AG09319 (cell line): ENCODE measurements at regions not wholly inside any gene's neighbourhood (a gene's known extent, or its start where the extent isn't known, plus 50 kb on each side); places are given as distances from the start of the nearest gene placed in this dataset.
"Not testable (repeated sequence)": the region's sequence is repeated elsewhere in the genome, so short reads cannot be mapped to it uniquely, and the experiment has no call there.

Source experiments
- DNase-seq: peaks from one replicate; pipeline ENCODE4 v3.0.0-alpha.2; 2010; ENCODE audit warnings: low read depth; ENCODE audit errors: extremely low read depth
- TF ChIP-seq, protein P1 (sequence below): IDR thresholded peaks from 2 replicates; pipeline ENCODE4 v1.5.1; 2011; ENCODE audit warnings: low read depth, mild to moderate bottlenecking, inconsistent platforms, low read length, moderate library complexity

DNA sequence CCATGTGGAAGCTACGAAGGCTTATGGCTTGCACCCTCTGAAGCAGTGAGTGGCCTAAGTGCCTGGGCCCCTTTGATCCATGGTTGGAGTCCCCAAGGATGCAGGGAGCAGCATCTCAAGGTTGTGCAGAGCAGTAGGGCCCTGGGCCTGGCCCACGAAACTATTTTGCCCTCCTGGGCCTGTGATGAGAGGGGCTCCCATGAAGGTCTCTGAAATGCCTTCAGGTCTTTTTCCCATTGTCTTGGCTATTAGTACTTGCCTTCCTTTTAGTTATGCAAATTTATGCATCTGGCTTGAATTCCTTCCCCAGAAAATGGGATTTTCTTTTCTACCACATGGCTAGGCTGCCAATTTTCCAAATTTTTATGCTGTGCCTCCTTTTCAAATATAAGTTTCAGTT, 158.8 kb upstream of the MME start:
- TF ChIP-seq, protein P1, sequence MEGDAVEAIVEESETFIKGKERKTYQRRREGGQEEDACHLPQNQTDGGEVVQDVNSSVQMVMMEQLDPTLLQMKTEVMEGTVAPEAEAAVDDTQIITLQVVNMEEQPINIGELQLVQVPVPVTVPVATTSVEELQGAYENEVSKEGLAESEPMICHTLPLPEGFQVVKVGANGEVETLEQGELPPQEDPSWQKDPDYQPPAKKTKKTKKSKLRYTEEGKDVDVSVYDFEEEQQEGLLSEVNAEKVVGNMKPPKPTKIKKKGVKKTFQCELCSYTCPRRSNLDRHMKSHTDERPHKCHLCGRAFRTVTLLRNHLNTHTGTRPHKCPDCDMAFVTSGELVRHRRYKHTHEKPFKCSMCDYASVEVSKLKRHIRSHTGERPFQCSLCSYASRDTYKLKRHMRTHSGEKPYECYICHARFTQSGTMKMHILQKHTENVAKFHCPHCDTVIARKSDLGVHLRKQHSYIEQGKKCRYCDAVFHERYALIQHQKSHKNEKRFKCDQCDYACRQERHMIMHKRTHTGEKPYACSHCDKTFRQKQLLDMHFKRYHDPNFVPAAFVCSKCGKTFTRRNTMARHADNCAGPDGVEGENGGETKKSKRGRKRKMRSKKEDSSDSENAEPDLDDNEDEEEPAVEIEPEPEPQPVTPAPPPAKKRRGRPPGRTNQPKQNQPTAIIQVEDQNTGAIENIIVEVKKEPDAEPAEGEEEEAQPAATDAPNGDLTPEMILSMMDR: no peak
- DNase-seq: no peak

DNA sequence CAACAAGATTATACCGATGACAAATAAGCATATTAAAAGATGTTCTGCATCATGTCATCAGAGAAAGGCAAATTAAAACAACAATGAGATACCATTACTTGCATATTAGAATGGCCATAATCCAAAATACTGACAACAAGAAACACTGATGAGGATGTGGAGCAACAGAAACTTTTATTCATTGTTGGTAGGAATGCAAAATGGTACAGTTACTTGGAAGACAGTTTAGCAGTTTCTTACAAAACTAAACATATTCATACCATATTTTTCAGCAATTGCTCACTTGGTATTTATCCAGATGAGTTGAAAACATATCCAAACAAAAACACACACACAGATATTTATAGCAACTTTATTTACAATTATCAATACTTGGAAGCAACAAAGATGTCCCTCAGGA, 160.9 kb upstream of the MME start:
- no peak for DNase-seq
- TF ChIP-seq, protein P1: no peak

DNA sequence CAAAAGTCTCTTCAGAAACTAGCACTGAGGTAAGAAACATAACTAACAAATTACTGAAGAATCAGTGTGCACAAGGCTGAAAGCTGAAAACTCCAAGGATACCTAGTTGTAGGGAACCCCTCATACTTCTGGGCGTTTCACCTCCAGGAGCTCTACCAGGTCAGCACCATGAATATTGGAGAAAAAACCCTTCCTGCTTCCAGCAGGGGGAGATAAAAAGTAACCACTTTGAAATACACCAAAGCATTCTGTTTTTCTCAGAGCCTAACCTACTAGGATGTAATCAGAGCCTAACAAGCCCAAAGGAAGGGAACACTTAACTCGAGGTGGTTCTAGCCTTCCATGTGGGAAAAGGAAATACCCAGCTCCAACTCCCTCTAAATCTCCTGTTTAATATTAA, 175.8 kb upstream of the MME start:
- TF ChIP-seq, protein P1: peak; percentile 37
- no peak for DNase-seq

DNA sequence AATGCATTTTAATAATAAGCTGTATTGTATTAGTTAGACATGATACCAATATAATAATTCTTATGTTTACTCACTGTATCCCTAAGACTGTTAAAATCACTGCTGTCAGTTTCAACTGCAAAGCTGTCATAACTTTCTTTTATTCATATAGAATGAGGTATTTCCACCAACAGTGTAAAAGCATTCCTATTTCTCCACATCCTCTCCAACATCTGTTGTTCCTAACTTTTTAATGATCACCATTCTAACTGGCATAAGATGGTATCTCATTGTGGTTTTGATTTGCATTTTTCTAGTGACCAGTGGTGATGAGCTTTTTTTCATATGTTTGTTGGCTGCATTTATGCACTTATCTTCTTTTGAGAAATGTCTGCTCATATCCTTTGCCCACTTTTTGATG, 177.6 kb upstream of the MME start:
- DNase-seq: not testable (repeated sequence)

DNA sequence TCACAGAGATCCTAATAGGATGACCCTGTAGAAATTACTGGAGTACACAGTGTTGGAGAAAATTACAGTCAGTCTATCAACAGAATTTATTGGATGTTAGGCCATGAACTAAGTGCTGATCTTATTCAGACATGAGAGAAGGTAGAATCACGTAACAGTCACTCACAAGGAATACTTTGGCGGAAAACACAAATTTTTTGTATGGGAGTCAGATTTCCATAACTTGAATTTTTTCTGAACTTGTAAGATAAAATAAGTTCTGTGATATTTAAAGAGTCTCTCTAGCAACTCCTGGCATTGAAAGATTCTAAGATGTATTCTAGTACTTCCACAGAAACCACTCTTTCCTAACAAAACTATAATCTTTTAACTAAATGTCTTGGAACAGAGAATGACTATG, 178.8 kb upstream of the MME start:
- TF ChIP-seq, protein P1: no peak
- DNase-seq: no peak

DNA sequence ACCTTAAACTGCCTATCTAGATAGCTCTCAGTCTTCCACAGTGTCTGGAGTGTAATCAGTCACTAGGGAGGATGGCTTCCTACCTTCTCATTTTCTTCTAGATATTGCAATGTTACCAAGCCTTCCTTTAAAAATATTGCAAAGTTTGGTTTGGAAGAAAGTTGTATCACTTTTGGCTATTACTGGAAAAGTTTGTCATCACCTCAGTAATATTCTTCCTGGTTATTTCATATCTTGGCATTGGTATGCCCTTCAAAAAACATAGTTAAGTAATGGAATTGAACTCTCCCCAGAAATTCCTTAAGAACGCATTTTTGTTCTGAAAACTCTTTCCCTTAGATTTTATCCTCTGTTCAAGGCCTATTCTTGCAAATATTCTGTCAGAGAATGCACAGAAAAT, 179.3 kb upstream of the MME start:
- DNase-seq: no peak
- TF ChIP-seq, protein P1: no peak

DNA sequence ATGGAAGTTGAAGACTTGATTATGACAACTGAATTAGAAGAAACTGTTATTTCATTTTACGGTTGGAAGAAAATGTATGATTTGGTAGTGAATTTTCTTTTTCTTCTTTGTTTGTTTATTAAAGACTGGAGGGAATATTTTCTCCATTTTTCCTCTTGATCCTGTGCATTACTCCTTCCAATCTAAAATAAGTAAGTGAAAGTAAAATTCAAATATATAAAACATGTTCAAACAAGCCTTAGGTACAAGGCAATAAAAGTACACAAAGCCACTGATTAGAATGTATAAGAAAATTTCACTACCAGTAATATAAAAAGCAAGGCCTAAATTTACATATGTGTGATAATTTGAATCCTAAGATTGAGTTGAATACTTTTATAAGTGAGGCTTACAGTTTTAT, 181.2 kb upstream of the MME start:
- DNase-seq: no peak
- TF ChIP-seq, protein P1: no peak

DNA sequence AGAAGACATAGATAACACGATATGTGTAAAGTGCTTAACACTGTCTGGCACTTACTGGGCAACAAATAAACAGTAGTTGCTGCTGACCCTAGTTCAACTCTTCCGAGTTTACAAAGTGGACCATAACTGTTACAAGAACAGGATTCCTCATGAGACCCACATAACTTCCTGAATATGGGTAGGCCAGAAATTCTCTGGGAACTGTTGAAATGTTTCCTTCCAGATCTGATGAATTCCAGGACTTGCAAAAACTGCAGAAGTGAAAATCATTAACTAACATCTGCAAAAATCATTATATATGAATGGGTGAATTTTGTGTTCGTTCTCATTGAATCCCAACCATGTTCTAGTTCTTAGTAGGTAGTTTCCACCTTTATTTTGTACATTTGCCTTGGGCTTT, 181.7 kb upstream of the MME start:
- TF ChIP-seq, protein P1: no peak
- no peak for DNase-seq
